Prostate gland (tissue), 2 donors: ENCODE measurements at regions not wholly inside any gene's neighbourhood (a gene's known extent, or its start where the extent isn't known, plus 50 kb on each side); places are given as distances from the start of the nearest gene placed in this dataset.

Source experiments
- POLR2AphosphoS5 ChIP-seq: sonication (generic); formaldehyde crosslinking; IDR thresholded peaks from one replicate; pipeline ENCODE4 v1.6.1; 2017; ENCODE audit warnings: antibody characterized with exemption
- TF ChIP-seq, protein P1 (sequence below), 4 experiments: fragments of 200-600 bp in 2 of 4; fragments of 450-650 bp in 2 of 4; sonication (generic) in 2 of 4; IDR thresholded peaks; 1 replicate in 3 of 4; 2 replicates in 1 of 4; pipeline ENCODE4 v1.5.1; 2016 to 2019; ENCODE audit warnings: antibody characterized with exemption in 4 of 4, mild to moderate bottlenecking in 2 of 4, moderate library complexity in 2 of 4

DNA sequence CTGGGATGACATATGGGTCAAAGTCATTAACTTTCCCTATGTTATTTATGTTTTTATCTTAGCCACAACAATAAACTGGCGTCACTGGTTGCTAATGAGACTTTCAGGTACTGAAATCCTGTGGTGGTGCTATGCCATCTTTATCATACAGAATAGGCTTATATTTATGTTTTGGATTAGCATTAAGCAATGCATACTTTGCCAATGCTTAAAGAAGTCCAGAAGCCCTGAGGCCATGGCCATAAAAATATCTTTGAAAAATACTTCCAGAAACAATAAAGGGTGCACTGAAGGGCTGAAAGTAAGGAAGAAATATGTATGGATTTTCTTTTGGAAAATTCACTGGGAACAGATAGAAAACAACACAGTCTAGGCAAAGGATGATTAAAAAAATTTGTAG is 304.6 kb upstream of the SLC10A2 start:
- TF ChIP-seq, protein P1, sequence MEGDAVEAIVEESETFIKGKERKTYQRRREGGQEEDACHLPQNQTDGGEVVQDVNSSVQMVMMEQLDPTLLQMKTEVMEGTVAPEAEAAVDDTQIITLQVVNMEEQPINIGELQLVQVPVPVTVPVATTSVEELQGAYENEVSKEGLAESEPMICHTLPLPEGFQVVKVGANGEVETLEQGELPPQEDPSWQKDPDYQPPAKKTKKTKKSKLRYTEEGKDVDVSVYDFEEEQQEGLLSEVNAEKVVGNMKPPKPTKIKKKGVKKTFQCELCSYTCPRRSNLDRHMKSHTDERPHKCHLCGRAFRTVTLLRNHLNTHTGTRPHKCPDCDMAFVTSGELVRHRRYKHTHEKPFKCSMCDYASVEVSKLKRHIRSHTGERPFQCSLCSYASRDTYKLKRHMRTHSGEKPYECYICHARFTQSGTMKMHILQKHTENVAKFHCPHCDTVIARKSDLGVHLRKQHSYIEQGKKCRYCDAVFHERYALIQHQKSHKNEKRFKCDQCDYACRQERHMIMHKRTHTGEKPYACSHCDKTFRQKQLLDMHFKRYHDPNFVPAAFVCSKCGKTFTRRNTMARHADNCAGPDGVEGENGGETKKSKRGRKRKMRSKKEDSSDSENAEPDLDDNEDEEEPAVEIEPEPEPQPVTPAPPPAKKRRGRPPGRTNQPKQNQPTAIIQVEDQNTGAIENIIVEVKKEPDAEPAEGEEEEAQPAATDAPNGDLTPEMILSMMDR (IDR thresholded peaks at IDR 0.05) = no peak
- no peak for TF ChIP-seq POLR2AphosphoS5
